HG03280 (cell line): ENCODE measurements at regions not wholly inside any gene's neighbourhood (a gene's known extent, or its start where the extent isn't known, plus 50 kb on each side); places are given as distances from the start of the nearest gene placed in this dataset.

ENCODE experiments used
- ATAC-seq: cut with Tn5 transposase; IDR thresholded peaks from one replicate; pipeline ENCODE4 v1.9.1; 2021; ENCODE audit warnings: mild to moderate bottlenecking, moderate library complexity; ENCODE audit not compliant: unreplicated experiment

GRCh38 chr15:31151301-31152233 lies 50.0 kb upstream of the TRPM1 start:
- no peak for ATAC-seq

- no peak for ATAC-seq
Observed at GRCh38 chr15:31153531-31153930, 52.0 kb upstream of the TRPM1 start.

GRCh38 chr15:31155151-31155550 lies 53.6 kb upstream of the TRPM1 start:
- no peak for ATAC-seq

- no peak for ATAC-seq
Observed at GRCh38 chr15:31156226-31156625, 54.7 kb upstream of the TRPM1 start.

GRCh38 chr15:31156808-31157207 lies 55.3 kb upstream of the TRPM1 start:
- no peak for ATAC-seq

- no peak for ATAC-seq
Observed at GRCh38 chr15:31157644-31158069, 56.1 kb upstream of the TRPM1 start.

GRCh38 chr15:31158858-31159569 lies 57.5 kb upstream of the TRPM1 start:
- no peak for ATAC-seq

- no peak for ATAC-seq
Observed at GRCh38 chr15:31159837-31160236, 58.3 kb upstream of the TRPM1 start.

GRCh38 chr15:31160297-31160696 lies 58.8 kb upstream of the TRPM1 start:
- ATAC-seq = no peak

- ATAC-seq = no peak
Observed at GRCh38 chr15:31160740-31161495, 59.4 kb upstream of the TRPM1 start.

- ATAC-seq = no peak
Observed at GRCh38 chr15:31161951-31162350, 60.4 kb upstream of the TRPM1 start.

- ATAC-seq = no peak
Observed at GRCh38 chr15:31162721-31163510, 61.4 kb upstream of the TRPM1 start.

GRCh38 chr15:31163769-31164572 lies 62.4 kb upstream of the TRPM1 start:
- ATAC-seq = no peak

GRCh38 chr15:31164573-31164912 lies 63.0 kb upstream of the TRPM1 start:
- ATAC-seq = no peak

- ATAC-seq = no peak
Observed at GRCh38 chr15:31169558-31169957, 68.0 kb upstream of the TRPM1 start.

GRCh38 chr15:31171731-31172130 lies 70.2 kb upstream of the TRPM1 start:
- no peak for ATAC-seq

GRCh38 chr15:31172606-31173005 lies 71.1 kb upstream of the TRPM1 start:
- ATAC-seq = no peak

- no peak for ATAC-seq
Observed at GRCh38 chr15:31173790-31174450, 72.4 kb upstream of the TRPM1 start.

GRCh38 chr15:31175484-31175883 lies 74.0 kb upstream of the TRPM1 start:
- ATAC-seq = no peak
